Nucleus accumbens (tissue), 56 donors: ENCODE measurements at regions not wholly inside any gene's neighbourhood (a gene's known extent, or its start where the extent isn't known, plus 50 kb on each side); places are given as distances from the start of the nearest gene placed in this dataset.

Source experiments
- DNase-seq, 56 donors: peaks; one replicate each; lab custom pipeline; 2025; lab: John Stamatoyannopoulos, UW

DNA sequence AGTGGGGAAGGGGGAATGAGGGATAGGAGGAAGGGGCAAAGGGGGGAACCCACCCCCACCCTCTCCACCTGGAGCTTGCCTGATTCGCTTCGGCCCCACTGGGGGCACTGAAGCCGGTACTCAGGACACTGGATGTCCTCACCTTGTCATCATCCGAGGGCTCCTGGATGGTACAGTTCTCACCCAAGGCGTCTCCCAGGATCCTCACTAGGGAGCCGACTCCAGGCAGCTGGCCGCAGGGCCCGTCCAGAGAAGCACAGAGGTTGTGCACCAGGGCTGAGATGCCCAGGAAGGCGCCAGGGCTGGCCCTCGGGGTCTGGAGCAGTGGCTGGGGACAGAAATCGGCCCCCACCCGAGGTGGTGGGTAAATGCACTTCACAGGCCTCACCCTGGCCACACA, 92.3 kb downstream of the LITAF start:
- no peak for DNase-seq

DNA sequence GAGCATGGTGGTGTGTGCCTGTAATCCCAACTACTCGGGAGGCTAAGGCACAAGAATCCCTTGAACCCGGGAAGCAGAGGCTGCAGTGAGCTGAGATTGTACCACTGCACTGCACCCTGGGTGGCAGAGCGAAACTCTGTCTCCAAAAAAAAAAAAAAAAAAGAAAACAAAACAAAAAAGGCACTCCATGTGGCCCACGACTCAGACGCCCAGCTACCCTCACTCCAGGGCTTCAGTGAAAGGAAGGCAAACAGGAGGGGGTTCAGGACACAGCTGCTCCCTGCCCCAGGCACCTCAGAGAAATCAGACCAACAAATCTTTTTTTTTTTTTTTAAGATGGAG, 91.7 kb downstream of the LITAF start:
- DNase-seq = no peak
